ENCODE measurements at regions not wholly inside any gene's neighbourhood (a gene's known extent, or its start where the extent isn't known, plus 50 kb on each side); places are given as distances from the start of the nearest gene placed in this dataset.

DNA sequence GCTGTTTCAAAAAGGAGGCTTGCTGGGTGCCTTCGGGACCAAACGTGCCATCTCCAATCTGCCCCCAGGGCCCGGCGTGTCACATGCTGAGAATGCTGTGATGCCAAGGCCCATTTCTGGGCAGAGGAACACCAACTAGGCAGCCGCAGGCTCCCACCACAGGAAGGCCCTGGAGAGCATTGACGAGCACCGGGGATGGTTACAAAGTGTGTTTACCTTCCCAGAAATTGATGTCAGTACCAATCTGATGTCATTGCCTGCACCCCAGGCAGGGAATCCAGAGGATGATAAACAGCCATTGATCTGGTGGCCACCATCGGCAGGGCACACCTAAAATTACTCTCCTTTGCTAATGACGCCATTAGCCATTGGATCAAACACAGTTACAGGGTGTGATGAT lies 418.1 kb upstream of the CDH5 start:
- H3K9me3 ChIP-seq (ENCODE audit: control insufficient read depth, low read length) = no peaks in the 10 kb centered on the region
- no peak overlapping the region for H3K27ac ChIP-seq (ENCODE audit: insufficient read depth, low read length, poor library complexity, severe bottlenecking)
- no peak for DNase-seq
- H3K36me3 ChIP-seq (ENCODE audit: control insufficient read depth, insufficient read depth, low read length) = no peaks in the 10 kb centered on the region
- no peaks in the 10 kb centered on the region for H3K4me1 ChIP-seq (ENCODE audit: control insufficient read depth, insufficient read depth, low read length, poor library complexity, severe bottlenecking)
- no peaks in the 10 kb centered on the region for H3K27me3 ChIP-seq (replicated peaks; ENCODE audit: control insufficient read depth, insufficient read depth, low read length, poor library complexity, severe bottlenecking)
- H3K4me3 ChIP-seq (ENCODE audit: insufficient read depth, low read depth, low read length, poor library complexity, severe bottlenecking) = no peak overlapping the region

DNA sequence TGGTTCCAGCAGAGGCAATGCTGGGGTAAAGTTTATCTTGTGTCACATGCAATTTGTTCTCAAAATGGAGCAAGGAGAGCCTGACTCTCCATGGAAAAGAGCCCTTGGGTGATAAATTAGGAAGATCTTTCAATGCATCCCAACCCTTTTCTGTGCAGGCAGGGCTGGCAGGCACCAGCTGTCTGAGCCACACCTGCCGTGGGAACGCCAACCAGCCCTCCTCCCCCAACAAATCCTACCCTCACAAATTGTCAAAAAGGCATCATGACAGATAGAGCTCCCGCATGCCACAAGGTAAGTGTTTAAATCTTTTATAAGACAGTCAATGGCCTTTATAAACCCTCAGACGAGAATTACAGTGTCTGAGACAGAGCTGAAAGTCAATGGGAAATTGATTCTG lies 418.5 kb upstream of the CDH5 start:
- no peaks in the 10 kb centered on the region for H3K27me3 ChIP-seq (replicated peaks; ENCODE audit: control insufficient read depth, insufficient read depth, low read length, poor library complexity, severe bottlenecking)
- no peak overlapping the region for H3K27ac ChIP-seq (ENCODE audit: insufficient read depth, low read length, poor library complexity, severe bottlenecking)
- no peaks in the 10 kb centered on the region for H3K9me3 ChIP-seq (ENCODE audit: control insufficient read depth, low read length)
- H3K4me1 ChIP-seq (ENCODE audit: control insufficient read depth, insufficient read depth, low read length, poor library complexity, severe bottlenecking) = no peaks in the 10 kb centered on the region
- H3K4me3 ChIP-seq (ENCODE audit: insufficient read depth, low read depth, low read length, poor library complexity, severe bottlenecking) = no peak overlapping the region
- no peak for DNase-seq
- no peaks in the 10 kb centered on the region for H3K36me3 ChIP-seq (ENCODE audit: control insufficient read depth, insufficient read depth, low read length)

DNA sequence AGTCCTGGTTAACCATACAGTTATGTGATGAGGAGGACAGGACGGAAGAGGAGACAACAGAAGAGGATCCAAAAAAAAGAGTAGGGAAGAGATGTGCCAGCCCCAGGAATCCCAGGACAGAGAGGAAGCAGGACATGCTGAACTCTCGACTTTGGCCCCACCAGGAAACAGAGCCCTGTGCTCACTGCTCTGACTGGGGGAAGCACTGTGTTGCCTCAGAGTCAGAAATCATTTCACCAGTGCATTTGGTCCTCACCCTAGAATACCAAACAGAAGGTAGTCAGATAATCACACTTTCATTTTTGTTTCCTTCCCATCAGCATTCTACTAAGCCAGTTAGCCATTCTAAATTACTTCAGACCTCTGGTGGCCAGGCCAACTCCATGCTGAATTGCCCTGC lies 421.0 kb upstream of the CDH5 start:
- Histone ChIP-seq H3K4me1 (ENCODE audit: control insufficient read depth, insufficient read depth, low read length, poor library complexity, severe bottlenecking) (no peaks in the 10 kb centered on the region), H3K27ac (ENCODE audit: insufficient read depth, low read length, poor library complexity, severe bottlenecking) (no peak overlapping the region), H3K4me3 (ENCODE audit: insufficient read depth, low read depth, low read length, poor library complexity, severe bottlenecking) (no peak overlapping the region), H3K36me3 (ENCODE audit: control insufficient read depth, insufficient read depth, low read length) (no peaks in the 10 kb centered on the region), H3K9me3 (ENCODE audit: control insufficient read depth, low read length) (no peaks in the 10 kb centered on the region), H3K27me3 (replicated peaks; ENCODE audit: control insufficient read depth, insufficient read depth, low read length, poor library complexity, severe bottlenecking) (no peaks in the 10 kb centered on the region)
- no peak for DNase-seq

DNA sequence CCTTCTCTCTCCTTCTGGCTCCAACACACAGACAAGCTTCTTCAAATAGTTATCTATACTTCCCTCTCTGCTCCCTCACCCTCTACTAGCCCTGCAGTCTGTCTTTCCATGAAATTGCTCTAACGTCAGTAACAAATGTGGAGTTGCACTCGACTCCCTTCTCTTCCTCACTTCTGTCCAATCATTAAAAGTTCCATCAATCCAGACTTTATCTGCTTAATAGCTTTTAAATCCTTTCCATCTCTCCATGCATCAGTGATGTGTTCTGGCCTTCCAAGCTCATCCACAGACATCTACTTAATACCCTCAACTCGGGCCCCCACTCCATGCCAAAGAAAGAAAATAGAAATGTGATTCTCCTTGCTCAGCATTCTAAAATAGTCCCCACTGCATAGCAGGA lies 422.1 kb upstream of the CDH5 start:
- no peak overlapping the region for H3K4me3 ChIP-seq (ENCODE audit: insufficient read depth, low read depth, low read length, poor library complexity, severe bottlenecking)
- H3K9me3 ChIP-seq (ENCODE audit: control insufficient read depth, low read length) = no peaks in the 10 kb centered on the region
- H3K27ac ChIP-seq (ENCODE audit: insufficient read depth, low read length, poor library complexity, severe bottlenecking) = no peak overlapping the region
- H3K27me3 ChIP-seq (replicated peaks; ENCODE audit: control insufficient read depth, insufficient read depth, low read length, poor library complexity, severe bottlenecking) = no peaks in the 10 kb centered on the region
- no peak for DNase-seq
- H3K36me3 ChIP-seq (ENCODE audit: control insufficient read depth, insufficient read depth, low read length) = no peaks in the 10 kb centered on the region
- H3K4me1 ChIP-seq (ENCODE audit: control insufficient read depth, insufficient read depth, low read length, poor library complexity, severe bottlenecking) = no peaks in the 10 kb centered on the region

DNA sequence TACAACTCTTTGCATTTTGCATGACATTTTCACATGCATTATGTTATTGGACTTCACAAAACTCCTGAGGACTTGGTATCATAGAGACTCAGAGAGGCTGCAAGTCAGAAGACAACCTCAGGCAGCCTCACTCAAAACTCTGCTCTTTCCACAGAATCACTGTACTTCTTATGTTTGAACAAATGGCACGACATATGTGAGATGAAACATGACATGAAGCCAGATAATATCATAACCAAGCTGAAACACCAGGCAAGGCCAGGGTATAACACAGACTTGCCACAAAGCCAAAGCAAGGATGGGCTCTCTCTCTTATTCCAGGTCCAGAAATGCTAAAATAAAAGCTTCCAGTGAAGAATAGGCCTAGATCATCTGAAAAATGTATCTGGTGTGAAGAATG lies 425.8 kb upstream of the CDH5 start:
- Histone ChIP-seq H3K36me3 (ENCODE audit: control insufficient read depth, insufficient read depth, low read length) (no peaks in the 10 kb centered on the region), H3K4me3 (ENCODE audit: insufficient read depth, low read depth, low read length, poor library complexity, severe bottlenecking) (no peak overlapping the region), H3K27ac (ENCODE audit: insufficient read depth, low read length, poor library complexity, severe bottlenecking) (no peak overlapping the region), H3K9me3 (ENCODE audit: control insufficient read depth, low read length) (no peaks in the 10 kb centered on the region), H3K4me1 (ENCODE audit: control insufficient read depth, insufficient read depth, low read length, poor library complexity, severe bottlenecking) (no peaks in the 10 kb centered on the region), H3K27me3 (replicated peaks; ENCODE audit: control insufficient read depth, insufficient read depth, low read length, poor library complexity, severe bottlenecking) (no peaks in the 10 kb centered on the region)
- DNase-seq = no peak

DNA sequence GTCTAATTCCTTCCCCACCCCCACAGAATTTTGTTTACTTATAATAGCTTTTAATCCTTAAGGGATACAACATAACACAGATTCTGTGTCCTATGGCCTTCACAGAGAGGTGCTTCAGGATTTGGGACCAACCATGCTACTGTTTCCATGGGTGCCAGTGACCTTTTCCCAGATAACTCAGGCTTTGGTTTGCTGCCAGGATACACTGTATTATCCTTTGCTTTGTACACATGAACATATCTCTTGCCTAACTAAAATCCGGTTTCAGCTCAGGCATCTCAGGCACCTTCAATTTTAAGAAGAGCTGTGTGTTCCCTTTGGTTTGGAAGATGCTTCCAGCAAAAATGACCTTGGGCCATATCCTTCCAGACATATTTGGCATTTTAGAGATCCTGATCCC lies 428.4 kb upstream of the CDH5 start:
- Histone ChIP-seq H3K4me1 (ENCODE audit: control insufficient read depth, insufficient read depth, low read length, poor library complexity, severe bottlenecking) (no peaks in the 10 kb centered on the region), H3K36me3 (ENCODE audit: control insufficient read depth, insufficient read depth, low read length) (no peaks in the 10 kb centered on the region), H3K4me3 (ENCODE audit: insufficient read depth, low read depth, low read length, poor library complexity, severe bottlenecking) (no peak overlapping the region), H3K27ac (ENCODE audit: insufficient read depth, low read length, poor library complexity, severe bottlenecking) (no peak overlapping the region), H3K27me3 (replicated peaks; ENCODE audit: control insufficient read depth, insufficient read depth, low read length, poor library complexity, severe bottlenecking) (no peaks in the 10 kb centered on the region), H3K9me3 (ENCODE audit: control insufficient read depth, low read length) (no peaks in the 10 kb centered on the region)
- no peak for DNase-seq

DNA sequence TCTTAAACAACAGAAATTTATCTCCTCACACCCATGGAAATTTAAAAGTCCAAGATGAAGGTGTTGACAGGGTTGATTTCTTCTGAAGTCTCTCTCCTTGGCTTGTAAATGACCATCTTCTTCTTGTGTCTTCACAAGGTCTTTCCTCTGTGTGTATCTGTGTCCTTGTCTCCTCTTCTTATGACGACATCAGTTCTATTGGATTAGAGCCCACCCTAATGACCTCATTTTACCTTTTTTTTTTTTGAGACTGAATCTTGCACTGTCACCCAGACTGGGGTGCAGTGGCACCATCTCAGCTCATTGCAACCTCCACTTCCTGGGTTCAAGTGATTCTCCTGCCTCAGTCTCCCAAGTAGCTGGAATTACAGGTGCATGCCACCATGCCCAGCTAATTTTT lies 429.0 kb upstream of the CDH5 start:
- H3K9me3 ChIP-seq (ENCODE audit: control insufficient read depth, low read length) = no peaks in the 10 kb centered on the region
- no peaks in the 10 kb centered on the region for H3K36me3 ChIP-seq (ENCODE audit: control insufficient read depth, insufficient read depth, low read length)
- no peak overlapping the region for H3K27ac ChIP-seq (ENCODE audit: insufficient read depth, low read length, poor library complexity, severe bottlenecking)
- DNase-seq = no peak
- no peaks in the 10 kb centered on the region for H3K27me3 ChIP-seq (replicated peaks; ENCODE audit: control insufficient read depth, insufficient read depth, low read length, poor library complexity, severe bottlenecking)
- H3K4me3 ChIP-seq (ENCODE audit: insufficient read depth, low read depth, low read length, poor library complexity, severe bottlenecking) = no peak overlapping the region
- H3K4me1 ChIP-seq (ENCODE audit: control insufficient read depth, insufficient read depth, low read length, poor library complexity, severe bottlenecking) = no peaks in the 10 kb centered on the region

DNA sequence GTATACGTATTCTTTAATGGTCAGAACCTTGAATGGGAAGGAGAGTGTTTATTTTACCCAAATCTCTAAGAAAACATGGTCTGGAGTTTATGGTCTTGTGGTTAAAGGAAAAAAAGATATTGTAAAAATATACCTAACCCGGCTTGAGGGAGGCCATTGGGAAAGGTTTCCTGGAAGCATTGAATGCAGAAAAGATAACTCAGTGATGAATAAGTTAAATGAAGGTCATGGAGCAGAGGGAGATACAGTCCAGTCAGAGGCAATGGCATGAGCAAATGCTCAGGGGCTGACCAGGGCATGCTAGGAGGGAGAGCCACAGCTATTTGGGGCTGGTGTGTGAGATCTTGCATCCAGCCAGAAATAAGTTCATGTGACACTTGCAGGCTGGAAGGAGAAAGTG lies 430.4 kb upstream of the CDH5 start:
- Histone ChIP-seq H3K27ac (ENCODE audit: insufficient read depth, low read length, poor library complexity, severe bottlenecking) (no peak overlapping the region), H3K9me3 (ENCODE audit: control insufficient read depth, low read length) (no peaks in the 10 kb centered on the region), H3K4me3 (ENCODE audit: insufficient read depth, low read depth, low read length, poor library complexity, severe bottlenecking) (no peak overlapping the region), H3K4me1 (ENCODE audit: control insufficient read depth, insufficient read depth, low read length, poor library complexity, severe bottlenecking) (no peaks in the 10 kb centered on the region), H3K36me3 (ENCODE audit: control insufficient read depth, insufficient read depth, low read length) (no peaks in the 10 kb centered on the region), H3K27me3 (replicated peaks; ENCODE audit: control insufficient read depth, insufficient read depth, low read length, poor library complexity, severe bottlenecking) (no peaks in the 10 kb centered on the region)
- DNase-seq = no peak

DNA sequence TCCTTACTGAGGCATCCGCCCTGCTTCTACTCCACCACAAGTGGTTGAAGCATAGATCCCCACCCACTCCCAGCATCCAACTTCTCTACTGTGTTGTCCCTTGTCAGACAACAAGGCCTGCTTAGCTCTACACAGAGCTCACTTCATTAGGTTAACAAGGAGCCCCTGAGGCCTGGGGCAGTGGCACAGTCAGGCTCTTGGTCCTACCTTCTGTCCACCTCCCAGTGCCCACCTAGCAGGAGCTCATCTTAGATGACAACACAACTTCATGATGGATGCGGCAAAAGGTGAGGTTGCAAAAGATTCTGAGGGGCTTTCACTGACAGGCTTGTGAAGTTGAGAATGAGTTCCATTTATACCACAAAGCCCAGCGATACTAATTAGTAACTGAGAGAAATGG lies 432.0 kb upstream of the CDH5 start:
- Histone ChIP-seq H3K36me3 (ENCODE audit: control insufficient read depth, insufficient read depth, low read length) (no peaks in the 10 kb centered on the region), H3K27ac (ENCODE audit: insufficient read depth, low read length, poor library complexity, severe bottlenecking) (no peak overlapping the region), H3K4me3 (ENCODE audit: insufficient read depth, low read depth, low read length, poor library complexity, severe bottlenecking) (no peak overlapping the region), H3K9me3 (ENCODE audit: control insufficient read depth, low read length) (no peaks in the 10 kb centered on the region), H3K4me1 (ENCODE audit: control insufficient read depth, insufficient read depth, low read length, poor library complexity, severe bottlenecking) (no peaks in the 10 kb centered on the region), H3K27me3 (replicated peaks; ENCODE audit: control insufficient read depth, insufficient read depth, low read length, poor library complexity, severe bottlenecking) (no peaks in the 10 kb centered on the region)
- DNase-seq = no peak

DNA sequence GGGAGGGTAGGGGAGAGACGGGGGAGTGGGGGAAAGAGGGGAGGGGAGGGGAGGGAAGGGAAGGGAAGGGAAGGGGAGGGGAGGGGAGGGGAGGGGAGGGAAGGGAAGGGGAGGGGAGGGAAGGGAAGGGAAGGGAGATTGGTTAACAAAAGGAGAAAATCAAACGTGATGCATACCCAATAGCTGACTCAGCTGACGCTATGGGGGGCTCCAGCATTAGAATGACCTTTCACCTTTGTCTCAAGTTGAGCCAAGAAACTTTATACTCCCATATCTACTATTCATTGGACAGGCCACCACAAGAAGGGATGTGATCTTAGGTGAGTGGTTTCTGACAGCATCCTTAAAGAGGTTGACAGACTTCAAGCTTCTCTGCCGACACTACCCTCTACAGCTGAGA lies 432.8 kb upstream of the CDH5 start:
- no peaks in the 10 kb centered on the region for H3K27me3 ChIP-seq (replicated peaks; ENCODE audit: control insufficient read depth, insufficient read depth, low read length, poor library complexity, severe bottlenecking)
- H3K27ac ChIP-seq (ENCODE audit: insufficient read depth, low read length, poor library complexity, severe bottlenecking) = no peak overlapping the region
- H3K4me3 ChIP-seq (ENCODE audit: insufficient read depth, low read depth, low read length, poor library complexity, severe bottlenecking) = no peak overlapping the region
- no peaks in the 10 kb centered on the region for H3K9me3 ChIP-seq (ENCODE audit: control insufficient read depth, low read length)
- no peak for DNase-seq
- no peaks in the 10 kb centered on the region for H3K4me1 ChIP-seq (ENCODE audit: control insufficient read depth, insufficient read depth, low read length, poor library complexity, severe bottlenecking)
- no peaks in the 10 kb centered on the region for H3K36me3 ChIP-seq (ENCODE audit: control insufficient read depth, insufficient read depth, low read length)
